NB4 (cell line): ENCODE measurements at regions not wholly inside any gene's neighbourhood (a gene's known extent, or its start where the extent isn't known, plus 50 kb on each side); places are given as distances from the start of the nearest gene placed in this dataset.
A peak's percentile ranks its signal among the peaks of the same experiment; 100 is the strongest.

Experiments used
- DNase-seq: peaks from one replicate; pipeline ENCODE4 v3.0.0; 2010; ENCODE audit warnings: low read depth
- H3K4me3 ChIP-seq: one replicate; pipeline ENCODE4 v1.5.1; 2011; ENCODE audit warnings: mild to moderate bottlenecking, low read depth, low read length, moderate library complexity
- CTCF ChIP-seq: IDR thresholded peaks from one replicate; pipeline ENCODE4 v1.5.1; 2012; ENCODE audit warnings: low read depth, low read length
- MAX ChIP-seq: IDR thresholded peaks from 2 replicates; pipeline ENCODE4 v1.6.1; 2011; ENCODE audit warnings: low read depth, low read length
- MYC ChIP-seq: IDR thresholded peaks from 2 replicates; pipeline ENCODE4 v1.6.1; 2011; ENCODE audit warnings: low read depth, low read length
- POLR2A ChIP-seq: IDR thresholded peaks from 2 replicates; pipeline ENCODE4 v1.6.1; 2011; ENCODE audit warnings: mild to moderate bottlenecking; ENCODE audit not compliant: insufficient read length; ENCODE audit errors: extremely low read depth

GRCh38 chr5:121271546-121271945, 580.1 kb upstream of the FTMT start:
- DNase-seq, result no peak
- H3K4me3 ChIP-seq, result no peak overlapping the region
- TF ChIP-seq POLR2A (no peak), MAX (no peak), CTCF (no peak), MYC (no peak)

- TF ChIP-seq MAX, result no peak
- no peak for TF ChIP-seq CTCF
- no peak for TF ChIP-seq MYC
- TF ChIP-seq POLR2A, result no peak
Observed at GRCh38 chr5:121273833-121274433, 577.7 kb upstream of the FTMT start.

GRCh38 chr5:121279801-121280200, 571.9 kb upstream of the FTMT start:
- no peak for TF ChIP-seq CTCF
- no peak for TF ChIP-seq MYC
- TF ChIP-seq MAX, result no peak
- TF ChIP-seq POLR2A, result no peak
- no peak overlapping the region for H3K4me3 ChIP-seq
- no peak for DNase-seq

More at GRCh38 chr5:121273833-121274433, 577.7 kb upstream of the FTMT start:
- H3K4me3 ChIP-seq, result no peak overlapping the region
- DNase-seq, result peak; percentile 86

GRCh38 chr5:121285801-121286521, 565.7 kb upstream of the FTMT start:
- no peak overlapping the region for H3K4me3 ChIP-seq
- no peak for TF ChIP-seq CTCF
- no peak for TF ChIP-seq POLR2A
- TF ChIP-seq MAX, result no peak
- no peak for TF ChIP-seq MYC

GRCh38 chr5:121288781-121289180, 562.9 kb upstream of the FTMT start:
- TF ChIP-seq POLR2A (no peak), CTCF (no peak), MAX (no peak), MYC (no peak)
- H3K4me3 ChIP-seq, result no peak overlapping the region
- DNase-seq, result peak; percentile 57

More at GRCh38 chr5:121285801-121286521, 565.7 kb upstream of the FTMT start:
- DNase-seq, result no peak
